ENCODE measurements at regions not wholly inside any gene's neighbourhood (a gene's known extent, or its start where the extent isn't known, plus 50 kb on each side); places are given as distances from the start of the nearest gene placed in this dataset.
"Not testable (repeated sequence)": the region's sequence is repeated elsewhere in the genome, so short reads cannot be mapped to it uniquely, and the experiment has no call there.

- Histone ChIP-seq H3K4me3 (no peak overlapping the region), H3K27ac (ENCODE audit: low read depth in 1 of 2, low read length in 1 of 2) (no peak overlapping the region), H3K36me3 (ENCODE audit: control insufficient read depth in 4 of 4, insufficient read depth in 4 of 4, low read length in 4 of 4) (no peaks in the 10 kb centered on the region), H3K4me1 (ENCODE audit: control insufficient read depth in 5 of 5, insufficient read depth in 5 of 5, low read length in 5 of 5) (no peaks in the 10 kb centered on the region), H3K9me3 (ENCODE audit: control insufficient read depth in 4 of 4, insufficient read depth in 3 of 4, low read length in 3 of 4) (no peaks in the 10 kb centered on the region), H3K9ac (ENCODE audit: insufficient read depth in 1 of 2, low read length in 2 of 2) (no peak overlapping the region), H3K27me3 (ENCODE audit: control insufficient read depth in 3 of 3, insufficient read depth in 3 of 3, low read length in 2 of 3) (no peaks in the 10 kb centered on the region)
- ATAC-seq (ENCODE audit: insufficient read depth, low FRiP score) (no peak), DNase-seq (no peak)
- 84 to 88% methylated on average over 3 of the region's 3 CpGs for WGBS, 2 donors
- no peak for TF ChIP-seq CTCF (IDR thresholded peaks at IDR 0.05; ENCODE audit: control extremely low read depth, extremely low read depth)
Measured at GRCh38 chr11:23611726-23612125, 751.5 kb upstream of the CCDC179 start.

GRCh38 chr11:23620617-23621016 is 760.3 kb upstream of the CCDC179 start:
- Histone ChIP-seq H3K9me3 (ENCODE audit: control insufficient read depth in 4 of 4, insufficient read depth in 3 of 4, low read length in 3 of 4) (no peaks in the 10 kb centered on the region), H3K9ac (ENCODE audit: insufficient read depth in 1 of 2, low read length in 2 of 2) (no peak overlapping the region), H3K4me1 (ENCODE audit: control insufficient read depth in 5 of 5, insufficient read depth in 5 of 5, low read length in 5 of 5) (no peaks in the 10 kb centered on the region), H3K27me3 (ENCODE audit: control insufficient read depth in 3 of 3, insufficient read depth in 3 of 3, low read length in 2 of 3) (no peaks in the 10 kb centered on the region), H3K4me3 (no peak overlapping the region), H3K36me3 (ENCODE audit: control insufficient read depth in 4 of 4, insufficient read depth in 4 of 4, low read length in 4 of 4) (no peaks in the 10 kb centered on the region), H3K27ac (ENCODE audit: low read depth in 1 of 2, low read length in 1 of 2) (no peak overlapping the region)
- ATAC-seq (ENCODE audit: insufficient read depth, low FRiP score) (no peak), DNase-seq (no peak)
- TF ChIP-seq CTCF (IDR thresholded peaks at IDR 0.05; ENCODE audit: control extremely low read depth, extremely low read depth) = no peak

GRCh38 chr11:23632293-23632692 is 772.0 kb upstream of the CCDC179 start:
- no peak for DNase-seq
- Histone ChIP-seq H3K36me3 (ENCODE audit: control insufficient read depth in 4 of 4, insufficient read depth in 4 of 4, low read length in 4 of 4) (no peaks in the 10 kb centered on the region), H3K9me3 (ENCODE audit: control insufficient read depth in 4 of 4, insufficient read depth in 3 of 4, low read length in 3 of 4) (peaks cover 0 to 2% (median 0%) of the 10 kb centered on the region in 4 donors), H3K27me3 (ENCODE audit: control insufficient read depth in 3 of 3, insufficient read depth in 3 of 3, low read length in 2 of 3) (no peaks in the 10 kb centered on the region), H3K9ac (ENCODE audit: insufficient read depth in 1 of 2, low read length in 2 of 2) (no peak overlapping the region), H3K27ac (ENCODE audit: low read depth in 1 of 2, low read length in 1 of 2) (no peak overlapping the region), H3K4me3 (no peak overlapping the region), H3K4me1 (ENCODE audit: control insufficient read depth in 5 of 5, insufficient read depth in 5 of 5, low read length in 5 of 5) (no peaks in the 10 kb centered on the region)
- no peak for TF ChIP-seq CTCF (IDR thresholded peaks at IDR 0.05; ENCODE audit: control extremely low read depth, extremely low read depth)
- 69 to 95% methylated on average over 2 of the region's 2 CpGs for WGBS, 2 donors
- no peak for ATAC-seq (ENCODE audit: insufficient read depth, low FRiP score)

- no peak overlapping the region for H3K4me3 ChIP-seq
- no peaks in the 10 kb centered on the region for H3K36me3 ChIP-seq (ENCODE audit: control insufficient read depth in 4 of 4, insufficient read depth in 4 of 4, low read length in 4 of 4)
- DNase-seq = no peak
- TF ChIP-seq CTCF (IDR thresholded peaks at IDR 0.05; ENCODE audit: control extremely low read depth, extremely low read depth) = no peak
- WGBS, 2 donors = 85 to 86% methylated on average over 1 of the region's 1 CpG
- no peak overlapping the region for H3K27ac ChIP-seq (ENCODE audit: low read depth in 1 of 2, low read length in 1 of 2)
- no peaks in the 10 kb centered on the region for H3K9me3 ChIP-seq (ENCODE audit: control insufficient read depth in 4 of 4, insufficient read depth in 3 of 4, low read length in 3 of 4)
- no peak for ATAC-seq (ENCODE audit: insufficient read depth, low FRiP score)
- no peaks in the 10 kb centered on the region for H3K27me3 ChIP-seq (ENCODE audit: control insufficient read depth in 3 of 3, insufficient read depth in 3 of 3, low read length in 2 of 3)
- H3K4me1 ChIP-seq (ENCODE audit: control insufficient read depth in 5 of 5, insufficient read depth in 5 of 5, low read length in 5 of 5) = no peaks in the 10 kb centered on the region
- H3K9ac ChIP-seq (ENCODE audit: insufficient read depth in 1 of 2, low read length in 2 of 2) = no peak overlapping the region
Measured at GRCh38 chr11:23644443-23644842, 784.2 kb upstream of the CCDC179 start.

- H3K36me3 ChIP-seq (ENCODE audit: control insufficient read depth in 4 of 4, insufficient read depth in 4 of 4, low read length in 4 of 4); ATAC-seq (ENCODE audit: insufficient read depth, low FRiP score); DNase-seq; H3K4me3 ChIP-seq; H3K27me3 ChIP-seq (ENCODE audit: control insufficient read depth in 3 of 3, insufficient read depth in 3 of 3, low read length in 2 of 3); H3K9ac ChIP-seq (ENCODE audit: insufficient read depth in 1 of 2, low read length in 2 of 2); H3K4me1 ChIP-seq (ENCODE audit: control insufficient read depth in 5 of 5, insufficient read depth in 5 of 5, low read length in 5 of 5); H3K27ac ChIP-seq (ENCODE audit: low read depth in 1 of 2, low read length in 1 of 2); H3K9me3 ChIP-seq (ENCODE audit: control insufficient read depth in 4 of 4, insufficient read depth in 3 of 4, low read length in 3 of 4): not testable (repeated sequence)
- 92 to 93% methylated on average over 20 of the region's 20 CpGs for WGBS, 2 donors
Measured at GRCh38 chr11:23652336-23652735, 792.1 kb upstream of the CCDC179 start.

Measured in lung (tissue), 11 donors.